VCaP (cell line): ENCODE measurements at regions not wholly inside any gene's neighbourhood (a gene's known extent, or its start where the extent isn't known, plus 50 kb on each side); places are given as distances from the start of the nearest gene placed in this dataset.

Source experiments
- H3K27ac ChIP-seq: fragments of 450-650 bp; 2 replicates; pipeline ENCODE4 v1.5.1; 2017
- TF ChIP-seq, protein P1 (sequence below): fragments of 450-650 bp; conservative IDR thresholded peaks from 2 replicates; pipeline ENCODE4 v1.5.1; 2017; ENCODE audit warnings: mild to moderate bottlenecking, moderate library complexity

DNA sequence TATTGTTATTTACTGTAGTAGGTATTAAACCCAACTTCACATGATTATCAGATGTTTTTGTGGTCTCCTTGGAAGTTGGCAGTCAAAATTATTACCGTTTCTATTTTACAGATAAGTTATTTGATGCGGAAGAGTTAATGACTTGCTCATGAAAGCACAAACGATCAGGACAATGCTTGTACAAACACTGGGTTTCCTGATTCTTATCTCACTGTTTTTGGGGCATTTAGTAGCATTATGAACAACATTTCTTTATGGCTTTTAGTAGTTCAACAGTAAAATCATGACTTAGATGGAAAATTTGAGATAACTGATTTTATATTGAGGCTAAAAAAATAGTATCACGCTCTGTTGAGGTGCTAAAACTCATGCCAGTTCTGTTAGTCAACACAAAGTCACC is 361.5 kb upstream of the MBL2 start:
- no peak overlapping the region for H3K27ac ChIP-seq
- TF ChIP-seq, protein P1, sequence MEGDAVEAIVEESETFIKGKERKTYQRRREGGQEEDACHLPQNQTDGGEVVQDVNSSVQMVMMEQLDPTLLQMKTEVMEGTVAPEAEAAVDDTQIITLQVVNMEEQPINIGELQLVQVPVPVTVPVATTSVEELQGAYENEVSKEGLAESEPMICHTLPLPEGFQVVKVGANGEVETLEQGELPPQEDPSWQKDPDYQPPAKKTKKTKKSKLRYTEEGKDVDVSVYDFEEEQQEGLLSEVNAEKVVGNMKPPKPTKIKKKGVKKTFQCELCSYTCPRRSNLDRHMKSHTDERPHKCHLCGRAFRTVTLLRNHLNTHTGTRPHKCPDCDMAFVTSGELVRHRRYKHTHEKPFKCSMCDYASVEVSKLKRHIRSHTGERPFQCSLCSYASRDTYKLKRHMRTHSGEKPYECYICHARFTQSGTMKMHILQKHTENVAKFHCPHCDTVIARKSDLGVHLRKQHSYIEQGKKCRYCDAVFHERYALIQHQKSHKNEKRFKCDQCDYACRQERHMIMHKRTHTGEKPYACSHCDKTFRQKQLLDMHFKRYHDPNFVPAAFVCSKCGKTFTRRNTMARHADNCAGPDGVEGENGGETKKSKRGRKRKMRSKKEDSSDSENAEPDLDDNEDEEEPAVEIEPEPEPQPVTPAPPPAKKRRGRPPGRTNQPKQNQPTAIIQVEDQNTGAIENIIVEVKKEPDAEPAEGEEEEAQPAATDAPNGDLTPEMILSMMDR, result no peak

DNA sequence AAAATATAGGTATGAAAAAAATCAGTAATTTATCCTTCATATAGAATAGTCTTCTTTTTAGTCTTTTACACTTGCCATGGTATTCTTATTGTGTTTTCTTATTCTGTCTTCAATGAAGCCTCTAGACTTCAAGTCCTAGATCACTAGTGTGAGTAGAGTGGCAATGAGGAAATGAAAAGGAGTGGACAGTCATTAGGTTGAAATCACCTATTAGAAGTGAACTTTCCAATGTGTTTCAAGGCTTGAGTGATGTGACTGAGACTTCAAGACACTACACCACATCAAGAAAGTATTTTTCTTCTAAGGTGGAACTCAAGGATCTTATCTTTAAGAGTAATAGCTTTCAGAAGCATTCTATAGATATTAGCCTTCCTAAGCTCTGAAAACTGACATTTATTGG is 357.8 kb upstream of the MBL2 start:
- no peak overlapping the region for H3K27ac ChIP-seq
- TF ChIP-seq, protein P1, result no peak

- TF ChIP-seq, protein P1, result no peak
- H3K27ac ChIP-seq, result no peak overlapping the region
Observed at GRCh38 chr10:53127686-53128085, 355.1 kb upstream of the MBL2 start.

- TF ChIP-seq, protein P1, result no peak
Observed at GRCh38 chr10:53123311-53123710, 350.7 kb upstream of the MBL2 start.

GRCh38 chr10:53122281-53122680 is 349.7 kb upstream of the MBL2 start:
- TF ChIP-seq, protein P1, result no peak

More at GRCh38 chr10:53123311-53123710, 350.7 kb upstream of the MBL2 start:
- no peak overlapping the region for H3K27ac ChIP-seq

DNA sequence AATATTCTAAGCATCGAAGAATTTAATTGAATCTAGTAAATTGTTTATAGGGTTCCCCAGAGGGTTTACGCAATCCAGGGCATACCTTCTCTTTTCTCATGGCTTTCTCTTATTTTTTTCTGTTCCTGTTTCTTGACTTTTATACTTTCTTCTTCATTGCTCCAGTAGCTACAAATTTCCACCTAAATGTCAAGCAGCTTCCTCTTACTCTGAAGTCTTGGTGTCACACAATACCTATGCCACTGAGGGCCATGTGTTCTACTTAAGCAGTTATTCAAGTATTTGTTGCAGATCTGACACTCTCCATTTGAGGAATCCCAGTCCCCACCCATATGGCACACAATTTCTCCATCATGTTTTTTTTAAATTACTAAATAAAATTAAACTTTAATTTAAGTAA is 343.1 kb upstream of the MBL2 start:
- TF ChIP-seq, protein P1, result no peak
- H3K27ac ChIP-seq, result no peak overlapping the region

More at GRCh38 chr10:53122281-53122680, 349.7 kb upstream of the MBL2 start:
- no peak overlapping the region for H3K27ac ChIP-seq

DNA sequence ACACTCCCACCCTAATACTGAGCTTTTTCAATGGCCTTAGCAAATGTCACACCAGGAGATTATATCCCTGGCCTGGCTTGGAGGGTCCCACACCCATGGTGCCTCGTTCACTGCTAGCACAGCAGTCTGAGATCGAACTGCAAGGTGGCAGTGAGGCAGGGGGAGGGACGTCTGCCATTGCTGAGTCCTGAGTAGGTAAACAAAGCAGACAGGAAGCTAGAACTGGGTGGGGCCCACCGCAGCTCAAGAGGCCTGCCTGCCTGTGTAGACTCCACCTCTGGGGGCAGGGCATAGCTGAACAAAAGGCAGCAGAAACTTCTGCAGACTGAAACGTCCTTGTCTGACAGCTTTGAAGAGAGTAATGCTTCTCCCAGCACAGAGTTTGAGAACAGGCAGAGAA is 338.9 kb upstream of the MBL2 start:
- no peak overlapping the region for H3K27ac ChIP-seq
- TF ChIP-seq, protein P1, result no peak
